HCT116 (cell line): ENCODE measurements at regions not wholly inside any gene's neighbourhood (a gene's known extent, or its start where the extent isn't known, plus 50 kb on each side); places are given as distances from the start of the nearest gene placed in this dataset.

Experiments
- ATAC-seq: fragments of 200-7000 bp; cut with Tn5 transposase; 2 replicates; pipeline ENCODE4 v1.9.1; 2020; ENCODE audit warnings: mild to moderate bottlenecking, moderate library complexity
- BruUV-seq: library from RNA; stranded (reverse); fragments of 400-500 nt; replicated peaks from 2 replicates; lab custom pipeline; 2021; lab: Mats Ljungman, UMichigan
- CTCF ChIA-PET: fragments of 300-600 bp; sonication (Branson Sonifier 250); formaldehyde crosslinking; loops from one replicate; lab custom pipeline; 2021; ENCODE audit warnings: antibody characterized with exemption; lab: Charles Lee
- POLR2A ChIA-PET: fragments of 300-600, 350-600 bp; sonication (Branson Sonifier 250); formaldehyde crosslinking; loops from one replicate; lab custom pipeline; 2021; ENCODE audit warnings: antibody characterized with exemption; lab: Charles Lee
- RAD21 ChIA-PET, 2 experiments: fragments of 300-600 bp; sonication (Branson Sonifier 250); formaldehyde crosslinking; loops; one replicate each; lab custom pipeline; 2023; ENCODE audit warnings: low total read pairs in 2 of 2; ENCODE audit not compliant: uncharacterized antibody in 2 of 2, unreplicated experiment in 2 of 2, low non-redundant PET in 1 of 2; lab: Charles Lee
- DNase-seq: peaks from one replicate; pipeline ENCODE4 v3.0.0-alpha.2; 2010; ENCODE audit warnings: low read depth, low spot score
- H2AFZ ChIP-seq: fragments of 200-600 bp; shearing (Covaris generic), sonication (generic); 2 replicates; pipeline ENCODE4 v1.6.1; 2017; ENCODE audit warnings: low read depth, mixed run types, mixed read lengths, antibody characterized with exemption, low read length; ENCODE audit not compliant: poor library complexity, severe bottlenecking
- H3K27ac ChIP-seq: 2 replicates; pipeline ENCODE4 v1.5.1; 2012; ENCODE audit warnings: low read depth, low read length
- H3K27me3 ChIP-seq: fragments of 200-600 bp; sonication (generic); 2 replicates; pipeline ENCODE4 v1.6.1; 2016; ENCODE audit warnings: mixed run types, low read length, mixed read lengths; ENCODE audit not compliant: insufficient read depth
- H3K36me3 ChIP-seq, 2 experiments: fragments of 200-500 bp in 1 of 2; fragments of 200-600 bp in 1 of 2; sonication (Bioruptor generic) in 1 of 2; sonication (generic) in 1 of 2; 2 replicates each; pipeline versions ENCODE4 v1.5.1 to v1.6.1; 2014 to 2016; ENCODE audit warnings: low read length in 2 of 2, inconsistent platforms in 1 of 2, mixed read lengths in 1 of 2, mixed run types in 1 of 2; ENCODE audit not compliant: insufficient read depth in 2 of 2, control insufficient read depth in 1 of 2
- H3K4me1 ChIP-seq, 2 experiments: fragments of 200-600 bp in 1 of 2; sonication (generic) in 1 of 2; 2 replicates each; pipeline versions ENCODE4 v1.5.1 to v1.6.1; 2012 to 2017; ENCODE audit warnings: low read length in 2 of 2, inconsistent platforms in 1 of 2, mild to moderate bottlenecking in 1 of 2, mixed read lengths in 1 of 2, mixed run types in 1 of 2, moderate library complexity in 1 of 2; ENCODE audit not compliant: insufficient read depth in 2 of 2, control insufficient read depth in 1 of 2
- H3K4me2 ChIP-seq: fragments of 200-600 bp; sonication (generic); 2 replicates; pipeline ENCODE4 v1.6.1; 2017; ENCODE audit warnings: mixed run types, low read length, mixed read lengths
- H3K4me3 ChIP-seq, 2 experiments: fragments of 200-600 bp in 1 of 2; sonication (generic) in 1 of 2; replicated peaks in 1 of 2; 2 replicates each; pipeline ENCODE4 v1.5.1; 2011 to 2016; ENCODE audit warnings: low read length in 2 of 2, control low read depth in 1 of 2, low read depth in 1 of 2, mild to moderate bottlenecking in 1 of 2, mixed read lengths in 1 of 2, mixed run types in 1 of 2
- H3K79me2 ChIP-seq: fragments of 200-600 bp; sonication (generic); 2 replicates; pipeline ENCODE4 v1.6.1; 2017; ENCODE audit warnings: mild to moderate bottlenecking, mixed run types, low read length, moderate library complexity, mixed read lengths; ENCODE audit not compliant: insufficient read depth
- H3K9ac ChIP-seq: fragments of 200-600 bp; sonication (generic); 2 replicates; pipeline ENCODE4 v1.6.1; 2016; ENCODE audit warnings: low read length, mixed read lengths
- H3K9me2 ChIP-seq: fragments of 200-600 bp; sonication (generic), shearing (Covaris generic); 2 replicates; pipeline ENCODE4 v1.6.1; 2017; ENCODE audit warnings: mixed run types, mild to moderate bottlenecking, moderate library complexity; ENCODE audit not compliant: insufficient read depth
- H3K9me3 ChIP-seq, 2 experiments: fragments of 200-500 bp in 1 of 2; fragments of 200-600 bp in 1 of 2; sonication (Bioruptor generic) in 1 of 2; sonication (generic) in 1 of 2; 2 replicates each; pipeline ENCODE4 v1.6.1; 2014 to 2017; ENCODE audit warnings: low read length in 2 of 2, mixed read lengths in 2 of 2, inconsistent platforms in 1 of 2, low read depth in 1 of 2, mild to moderate bottlenecking in 1 of 2, mixed run types in 1 of 2, moderate library complexity in 1 of 2; ENCODE audit not compliant: control insufficient read depth in 1 of 2, insufficient read depth in 1 of 2
- H4K20me1 ChIP-seq: fragments of 200-600 bp; sonication (generic), shearing (Covaris generic); 2 replicates; pipeline ENCODE4 v1.6.1; 2017; ENCODE audit warnings: mixed run types, mild to moderate bottlenecking, moderate library complexity; ENCODE audit not compliant: insufficient read depth
- CBX3 ChIP-seq: IDR thresholded peaks from 2 replicates; pipeline ENCODE4 v1.6.1; 2012; ENCODE audit warnings: low read depth
- EGR1 ChIP-seq: IDR thresholded peaks from 2 replicates; pipeline ENCODE4 v1.6.1; 2012; ENCODE audit warnings: low read depth
- ELF1 ChIP-seq: IDR thresholded peaks from 2 replicates; pipeline ENCODE4 v1.6.1; 2012; ENCODE audit warnings: low read depth, borderline replicate concordance
- EZH2 ChIP-seq: fragments of 200-600 bp; sonication (generic); IDR thresholded peaks from 2 replicates; pipeline ENCODE4 v1.6.1; 2017; ENCODE audit warnings: antibody characterized with exemption, mixed run types
- FOSL1 ChIP-seq: IDR thresholded peaks from 2 replicates; pipeline ENCODE4 v1.6.1; 2012; ENCODE audit warnings: low read depth
- JUND ChIP-seq: IDR thresholded peaks from 2 replicates; pipeline ENCODE4 v1.6.1; 2012
- MAX ChIP-seq: IDR thresholded peaks from 2 replicates; pipeline ENCODE4 v1.6.1; 2012
- POLR2A ChIP-seq: IDR thresholded peaks from 2 replicates; pipeline ENCODE4 v1.7.0; 2011; ENCODE audit warnings: borderline replicate concordance; ENCODE audit not compliant: insufficient read depth, insufficient read length; ENCODE audit errors: extremely low read depth
- POLR2AphosphoS5 ChIP-seq: IDR thresholded peaks from 2 replicates; pipeline ENCODE4 v1.6.1; 2011; ENCODE audit warnings: mild to moderate bottlenecking, low read depth, low read length, moderate library complexity
- RAD21 ChIP-seq: IDR thresholded peaks from 2 replicates; pipeline ENCODE4 v1.6.1; 2012; ENCODE audit warnings: low read depth, mild to moderate bottlenecking
- REST ChIP-seq: IDR thresholded peaks from 2 replicates; pipeline ENCODE4 v1.6.1; 2012; ENCODE audit warnings: low read depth
- SIN3A ChIP-seq: IDR thresholded peaks from 2 replicates; pipeline ENCODE4 v1.6.1; 2012; ENCODE audit warnings: low read depth
- SP1 ChIP-seq: IDR thresholded peaks from 2 replicates; pipeline ENCODE4 v1.6.1; 2012; ENCODE audit warnings: low read depth
- SRF ChIP-seq: IDR thresholded peaks from 2 replicates; pipeline ENCODE4 v1.6.1; 2012; ENCODE audit warnings: low read depth
- TCF7L2 ChIP-seq: IDR thresholded peaks from 2 replicates; pipeline ENCODE4 v1.7.0; 2011; ENCODE audit warnings: borderline replicate concordance, inconsistent platforms; ENCODE audit not compliant: insufficient read depth, insufficient read length; ENCODE audit errors: extremely low read depth
- YY1 ChIP-seq: IDR thresholded peaks from 2 replicates; pipeline ENCODE4 v1.6.1; 2011; ENCODE audit warnings: low read length, low read depth, moderate library complexity, mild to moderate bottlenecking; ENCODE audit not compliant: insufficient replicate concordance; ENCODE audit errors: extremely low read depth
- ZBTB33 ChIP-seq: IDR thresholded peaks from 2 replicates; pipeline ENCODE4 v1.6.1; 2011; ENCODE audit warnings: mild to moderate bottlenecking, low read length, moderate library complexity; ENCODE audit not compliant: insufficient replicate concordance; ENCODE audit errors: extremely low read depth
- ZFX ChIP-seq: fragments of 450-650 bp; IDR thresholded peaks from 2 replicates; pipeline ENCODE4 v1.6.1; 2017
- intact Hi-C: fragments of 100-400 bp; cut with micrococcal nuclease; formaldehyde crosslinking; loops from 2 replicates; pipeline ENCODE4 v1.10.0; 2022
- TF ChIP-seq, protein P1 (sequence below): IDR thresholded peaks from 2 replicates; pipeline ENCODE4 v1.6.1; 2012

GRCh38 chr9:13873203-13873602, 440.7 kb downstream of the NFIB start:
- Histone ChIP-seq H3K9ac (no peak overlapping the region), H3K9me2 (no peaks in the 10 kb centered on the region), H4K20me1 (no peaks in the 10 kb centered on the region), H2AFZ (no peak overlapping the region), H3K27ac (no peak overlapping the region), H3K4me3 (no peak overlapping the region), H3K36me3 (no peaks in the 10 kb centered on the region), H3K4me1 (no peaks in the 10 kb centered on the region), H3K79me2 (no peaks in the 10 kb centered on the region), H3K9me3 (no peaks in the 10 kb centered on the region), H3K27me3 (no peaks in the 10 kb centered on the region), H3K4me2 (no peak overlapping the region)
- RAD21 ChIA-PET = no interaction called here
- POLR2A ChIA-PET = no interaction called here
- DNase-seq (no peak), ATAC-seq (no peak)
- CTCF ChIA-PET = no interaction called here
- intact Hi-C loops = no loop called here
- BruUV-seq = no TSS peak
- TF ChIP-seq POLR2AphosphoS5 (no peak), REST (no peak), FOSL1 (no peak), SP1 (no peak), SIN3A (no peak), EZH2 (no peak), POLR2A (no peak), TCF7L2 (no peak), JUND (no peak), RAD21 (no peak), ELF1 (no peak), CBX3 (no peak), YY1 (no peak), EGR1 (no peak), ZFX (no peak), ZBTB33 (no peak), MAX (no peak), SRF (no peak)
- TF ChIP-seq, protein P1, sequence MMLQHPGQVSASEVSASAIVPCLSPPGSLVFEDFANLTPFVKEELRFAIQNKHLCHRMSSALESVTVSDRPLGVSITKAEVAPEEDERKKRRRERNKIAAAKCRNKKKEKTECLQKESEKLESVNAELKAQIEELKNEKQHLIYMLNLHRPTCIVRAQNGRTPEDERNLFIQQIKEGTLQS = no peak
